Heart left ventricle (tissue), 16 donors: ENCODE measurements at regions not wholly inside any gene's neighbourhood (a gene's known extent, or its start where the extent isn't known, plus 50 kb on each side); places are given as distances from the start of the nearest gene placed in this dataset.

Source experiments
- ATAC-seq, 4 donors: fragments of 200-7000 bp; cut with Tn5 transposase; one replicate each; pipeline ENCODE4 v1.9.1; 2020 to 2022; ENCODE audit warnings: moderate library complexity in 4 of 4, mild to moderate bottlenecking in 3 of 4, moderate number of reproducible peaks in 1 of 4
- DNase-seq, 5 donors: peaks; one replicate each; pipeline ENCODE4 v3.0.0-alpha.2; 2020
- H3K27ac ChIP-seq, 12 donors: fragments of 200-600 bp; sonication (generic) in 4 of 12; one replicate each; pipeline versions ENCODE4 v1.5.0 to v1.8.0; 2016 to 2022; ENCODE audit warnings: mild to moderate bottlenecking in 2 of 12
- H3K27me3 ChIP-seq, 9 donors: fragments of 200-600 bp; sonication (generic) in 2 of 9; one replicate each; pipeline versions ENCODE4 v1.5.1 to v1.8.0; 2016 to 2022; ENCODE audit warnings: mild to moderate bottlenecking in 3 of 9
- H3K36me3 ChIP-seq, 9 donors: fragments of 200-600 bp; sonication (generic) in 2 of 9; one replicate each; pipeline versions ENCODE4 v1.5.0 to v1.8.0; 2018 to 2022; ENCODE audit warnings: mild to moderate bottlenecking in 2 of 9
- H3K4me1 ChIP-seq, 12 donors: fragments of 200-600 bp; sonication (generic) in 4 of 12; one replicate each; pipeline versions ENCODE4 v1.5.0 to v1.8.0; 2016 to 2022; ENCODE audit warnings: mild to moderate bottlenecking in 3 of 12
- H3K4me3 ChIP-seq, 12 donors: fragments of 200-600 bp; sonication (generic) in 4 of 12; one replicate each; pipeline versions ENCODE4 v1.5.0 to v1.8.0; 2017 to 2022; ENCODE audit warnings: mild to moderate bottlenecking in 9 of 12, moderate library complexity in 4 of 12
- H3K9me3 ChIP-seq, 12 donors: fragments of 200-600 bp; sonication (generic) in 4 of 12; one replicate each; pipeline versions ENCODE4 v1.5.0 to v1.8.0; 2016 to 2022; ENCODE audit warnings: mild to moderate bottlenecking in 1 of 12
- CTCF ChIP-seq, 12 donors: fragments of 200-600 bp; sonication (generic) in 4 of 12; IDR thresholded peaks; one replicate each; pipeline versions ENCODE4 v1.5.0 to v1.8.0; 2018 to 2022; ENCODE audit warnings: antibody characterized with exemption in 12 of 12, mild to moderate bottlenecking in 5 of 12
- POLR2A ChIP-seq, 2 donors: fragments of 450-650 bp; IDR thresholded peaks; one replicate each; pipeline ENCODE4 v1.6.1; 2017; ENCODE audit warnings: antibody characterized with exemption in 2 of 2, mild to moderate bottlenecking in 2 of 2, moderate library complexity in 2 of 2
- WGBS, 4 donors: extraction: QIAGEN DNeasy Blood & Tissue Kit in 2 of 4; methylation state at CpG; one replicate each; pipeline versions ENCODE4 v1.1.5 to v1.1.7; 2013 to 2018; 5-methylcytosine and 5-hydroxymethylcytosine counted together
- intact Hi-C, 10 donors: fragments of 100-400 bp; cut with DNase I; formaldehyde crosslinking; loops; one replicate each; pipeline versions ENCODE4 v1.11.1 to v1.14.2; 2022
- donor health status: ischemic (EF 13 %, LVEDD 7.1; RV severe dilation, severe dysfunction).
- donor health status: healthy with polysubstance abuse.
- donor health status: DM: no; HTN: yes; CAD: no.
- donor health status: DM: no; HTN: no; CAD: no.
- donor health status: ischemic (EF 25% LVEDD 6.9; RV normal size, moderate dysfunction).
- donor health status: ischemic (EF 25% LVEDD 5.7; RV mildly dilated, moderate dysfunction).
- donor health status: healthy.
- donor health status: DM: yes; HTN: yes; CAD: no.
- donor health status: ischemic (EF 35%, LVEDD 5.7; RV mildly dilated, moderate dysfunction).
- donor health status: nonischemic (EF 11% LVEDD 7.7; RV severe dilation, severe dysfunction).
- donor health status: DM: yes; HTN: yes; CAD: no.
- donor health status: PGD.
- donor health status: ischemic (EF 29% LVEDD 5.4; RV normal size, mild dysfunction).
- donor health status: nonischemic (EF 23%, LVEDD 6.1; RV moderate dilation, normal function).

GRCh38 chr13:31081316-31081715 lies 80.4 kb downstream of the HSPH1 start:
- Histone ChIP-seq H3K9me3 (no peaks in the 10 kb centered on the region), H3K27me3 (peaks cover 0 to 16% (median 0%) of the 10 kb centered on the region in 9 donors), H3K4me1 (no peaks in the 10 kb centered on the region), H3K36me3 (no peaks in the 10 kb centered on the region), H3K27ac (no peak overlapping the region), H3K4me3 (no peak overlapping the region)
- ATAC-seq (no peak), DNase-seq (no peak)
- TF ChIP-seq POLR2A (IDR thresholded peaks at IDR 0.05): no peak
- TF ChIP-seq CTCF (IDR thresholded peaks at IDR 0.05): no peak
- intact Hi-C loops: no loop called here
- 66 to 94% (median 90%) methylated on average over 6 of the region's 6 CpGs for WGBS, 4 donors

GRCh38 chr13:31074756-31075155 lies 86.9 kb downstream of the HSPH1 start:
- no peak for TF ChIP-seq POLR2A (IDR thresholded peaks at IDR 0.05)
- TF ChIP-seq CTCF (IDR thresholded peaks at IDR 0.05): no peak
- intact Hi-C loops: no loop called here
- Histone ChIP-seq H3K36me3 (no peaks in the 10 kb centered on the region), H3K9me3 (no peaks in the 10 kb centered on the region), H3K4me1 (no peaks in the 10 kb centered on the region), H3K4me3 (no peak overlapping the region), H3K27ac (no peak overlapping the region), H3K27me3 (peaks cover 0 to 11% (median 0%) of the 10 kb centered on the region in 9 donors)
- ATAC-seq (no peak), DNase-seq (no peak)

GRCh38 chr13:31073859-31074718 lies 87.6 kb downstream of the HSPH1 start:
- H3K9me3 ChIP-seq: no peaks in the 10 kb centered on the region
- WGBS, 4 donors: 74 to 79% (median 76%) methylated on average over 5 of the region's 5 CpGs
- DNase-seq (no peak), ATAC-seq (no peak)
- H3K36me3 ChIP-seq: no peaks in the 10 kb centered on the region
- intact Hi-C loops: no loop called here
- H3K4me3 ChIP-seq: no peak overlapping the region
- H3K27me3 ChIP-seq: peaks cover 0 to 11% (median 0%) of the 10 kb centered on the region in 9 donors
- no peak overlapping the region for H3K27ac ChIP-seq
- no peaks in the 10 kb centered on the region for H3K4me1 ChIP-seq
- no peak for TF ChIP-seq POLR2A (IDR thresholded peaks at IDR 0.05)
- no peak for TF ChIP-seq CTCF (IDR thresholded peaks at IDR 0.05)

GRCh38 chr13:31072041-31072440 lies 89.7 kb downstream of the HSPH1 start:
- H3K27ac ChIP-seq: no peak overlapping the region
- no peaks in the 10 kb centered on the region for H3K36me3 ChIP-seq
- H3K9me3 ChIP-seq: no peaks in the 10 kb centered on the region
- ATAC-seq (no peak), DNase-seq (no peak)
- peaks cover 0 to 10% (median 0%) of the 10 kb centered on the region in 9 donors for H3K27me3 ChIP-seq
- intact Hi-C loops: no loop called here
- TF ChIP-seq CTCF (IDR thresholded peaks at IDR 0.05): no peak
- no peak for TF ChIP-seq POLR2A (IDR thresholded peaks at IDR 0.05)
- H3K4me1 ChIP-seq: no peaks in the 10 kb centered on the region
- H3K4me3 ChIP-seq: no peak overlapping the region
- WGBS, 4 donors: 85 to 90% (median 86%) methylated on average over 3 of the region's 3 CpGs
